GM19351 (cell line): ENCODE measurements at regions not wholly inside any gene's neighbourhood (a gene's known extent, or its start where the extent isn't known, plus 50 kb on each side); places are given as distances from the start of the nearest gene placed in this dataset.

Source experiments
- ATAC-seq: cut with Tn5 transposase; IDR thresholded peaks from one replicate; pipeline ENCODE4 v1.9.1; 2021; ENCODE audit warnings: mild to moderate bottlenecking, moderate library complexity; ENCODE audit not compliant: unreplicated experiment

DNA sequence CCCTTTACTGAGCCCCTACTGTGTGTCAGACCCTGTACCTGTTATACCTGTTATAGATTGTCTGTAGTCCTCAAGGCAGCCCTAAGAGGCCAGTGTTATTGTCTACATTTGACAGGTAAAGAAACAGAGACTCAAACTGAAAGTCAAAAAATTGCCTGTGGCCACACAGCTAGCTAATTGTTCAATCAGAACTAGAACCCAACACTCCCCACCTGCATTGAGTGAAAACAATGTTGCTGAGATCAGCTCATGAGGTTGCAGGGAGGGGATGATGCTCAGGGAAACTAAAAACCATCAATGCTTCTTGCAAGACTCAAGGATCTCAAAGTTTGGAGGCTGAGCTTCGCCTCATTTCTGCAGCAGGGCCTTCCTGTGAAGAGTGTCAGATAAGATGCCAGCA lies 109.5 kb upstream of the LMO4 start:
- peak; percentile 69 for ATAC-seq

DNA sequence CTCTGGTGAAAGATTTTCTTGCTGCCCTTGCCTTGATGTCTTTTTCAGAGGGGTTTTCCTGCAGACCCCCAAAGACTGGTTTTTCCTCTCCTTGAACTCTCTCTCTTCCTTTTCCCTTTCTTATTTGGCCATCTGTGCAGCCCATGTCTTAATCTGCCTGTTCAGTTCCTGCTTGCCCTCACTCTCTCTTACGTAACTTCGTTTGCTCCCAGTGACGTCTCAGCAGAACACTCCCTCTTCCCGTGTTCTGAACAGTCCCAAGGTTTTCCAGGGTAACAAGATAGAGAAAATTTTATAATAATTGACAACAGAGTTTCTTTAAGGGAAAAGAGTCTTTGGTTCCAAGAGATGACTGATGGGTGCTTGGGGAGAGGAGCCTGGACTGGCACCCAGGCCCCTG lies 109.1 kb upstream of the LMO4 start:
- ATAC-seq, result no peak

DNA sequence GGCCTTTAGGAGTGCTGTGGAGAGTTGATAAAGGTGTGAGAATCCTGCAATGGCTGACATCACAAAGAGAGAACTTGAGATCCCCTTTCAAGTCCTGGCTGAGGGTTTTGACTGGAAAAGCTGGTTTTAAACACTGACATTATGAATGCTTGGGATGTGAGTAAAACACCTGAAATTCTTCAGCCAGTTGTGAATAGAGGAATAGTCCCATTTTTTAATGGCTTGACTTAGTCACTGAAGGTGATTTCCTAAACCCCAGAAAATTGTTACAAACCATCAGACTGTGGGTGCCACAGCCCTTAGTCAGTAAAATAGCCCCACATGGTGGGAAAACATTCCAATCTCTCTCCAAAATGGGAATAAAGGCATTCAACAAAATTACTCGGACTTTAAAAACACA lies 107.7 kb upstream of the LMO4 start:
- ATAC-seq, result no peak

DNA sequence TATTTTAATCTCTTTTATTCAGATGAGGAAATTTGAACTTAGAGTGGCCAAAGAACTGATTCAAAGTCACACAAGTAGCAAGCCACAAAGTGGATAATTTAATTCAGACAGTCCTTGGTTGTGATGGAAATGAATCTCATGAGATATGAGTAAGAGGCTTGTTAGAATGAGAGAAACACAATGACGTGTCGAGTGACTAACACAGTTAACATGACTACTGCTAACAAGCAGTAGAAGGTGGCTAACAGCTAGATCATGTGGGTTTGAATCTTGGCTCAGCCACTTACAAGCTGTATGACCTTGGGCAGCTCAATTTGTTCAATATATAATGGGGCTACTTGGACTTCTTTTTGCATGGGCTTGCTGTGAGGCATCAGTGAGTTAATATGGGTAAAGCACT lies 104.5 kb upstream of the LMO4 start:
- peak; percentile 50 for ATAC-seq

DNA sequence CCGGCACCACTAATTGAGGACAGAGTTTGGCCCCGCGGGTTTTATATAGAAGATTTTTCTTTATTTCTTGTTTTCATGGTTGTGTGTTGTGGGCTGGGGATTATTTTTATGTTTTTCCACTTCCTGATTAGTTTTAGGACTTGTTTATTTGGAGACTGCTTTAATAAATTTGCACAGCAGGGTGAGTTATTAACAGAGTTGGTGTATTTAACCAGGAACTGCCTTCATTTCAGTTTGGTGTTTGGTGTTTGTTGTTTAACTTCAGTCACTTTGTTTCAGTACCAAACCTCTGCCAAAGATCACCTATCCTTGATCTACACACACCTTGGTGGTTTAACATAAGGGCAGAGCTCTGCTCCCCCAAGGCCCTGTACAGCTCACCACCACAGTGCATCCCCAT lies 103.5 kb upstream of the LMO4 start:
- no peak for ATAC-seq

DNA sequence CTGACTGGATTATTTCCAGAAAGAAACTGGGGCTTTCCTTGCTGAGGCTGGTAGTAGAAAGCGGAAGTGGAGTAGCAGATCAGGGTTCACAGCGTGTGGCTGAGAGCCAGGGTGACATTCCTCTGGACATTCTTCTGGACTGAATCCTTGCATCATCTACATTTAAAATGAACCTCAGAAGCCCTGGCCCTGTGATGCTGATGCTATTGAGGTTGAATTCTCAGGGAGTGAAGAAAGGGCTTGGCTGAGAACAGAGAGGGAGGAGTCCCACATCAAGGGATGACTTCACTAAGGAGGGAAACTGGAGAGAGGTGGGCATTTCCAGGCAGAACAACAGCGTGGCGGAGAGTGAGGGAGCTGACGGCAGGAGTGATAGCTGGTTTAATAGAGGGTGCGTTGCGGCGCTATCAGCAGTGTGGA lies 102.3 kb upstream of the LMO4 start:
- peak; percentile 38 for ATAC-seq

DNA sequence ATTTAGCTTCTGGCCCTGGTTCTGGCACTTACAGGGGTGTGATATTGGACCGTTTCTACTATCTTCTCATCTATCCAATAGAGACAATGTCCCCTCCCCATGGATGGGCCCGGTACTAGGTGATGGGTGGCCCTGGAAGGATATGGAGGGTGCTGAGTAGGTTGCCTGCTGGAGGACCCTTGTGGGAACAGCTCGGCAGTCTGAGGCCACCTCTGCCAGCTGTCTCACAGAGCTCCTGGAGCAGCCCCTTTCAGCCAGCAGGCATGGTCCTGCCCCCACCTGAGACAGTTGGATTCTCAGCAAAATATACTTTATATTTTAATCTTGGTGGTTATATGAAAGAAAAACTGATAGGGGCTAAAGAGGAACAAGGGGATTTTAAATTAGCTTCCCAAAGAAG lies 101.0 kb upstream of the LMO4 start:
- ATAC-seq, result no peak

DNA sequence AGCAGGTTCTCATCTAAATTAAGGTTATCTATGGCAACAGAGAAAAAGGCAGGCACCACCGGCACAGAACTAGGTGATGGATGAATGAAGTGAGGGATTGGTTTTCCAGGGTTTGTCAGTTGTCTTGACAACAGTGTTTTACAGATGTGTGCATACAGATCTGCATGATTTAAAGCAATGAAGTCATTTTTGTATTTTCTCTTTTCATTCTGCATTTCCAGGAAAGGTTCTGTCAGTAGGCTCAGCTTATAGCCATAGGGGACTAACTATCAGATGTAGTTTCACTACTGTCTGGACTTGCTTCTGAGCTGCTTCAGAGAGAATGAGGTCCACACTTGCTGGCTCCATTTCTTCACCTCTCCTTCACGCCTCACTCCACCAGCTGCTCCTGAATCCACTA lies 98.2 kb upstream of the LMO4 start:
- ATAC-seq, result no peak

DNA sequence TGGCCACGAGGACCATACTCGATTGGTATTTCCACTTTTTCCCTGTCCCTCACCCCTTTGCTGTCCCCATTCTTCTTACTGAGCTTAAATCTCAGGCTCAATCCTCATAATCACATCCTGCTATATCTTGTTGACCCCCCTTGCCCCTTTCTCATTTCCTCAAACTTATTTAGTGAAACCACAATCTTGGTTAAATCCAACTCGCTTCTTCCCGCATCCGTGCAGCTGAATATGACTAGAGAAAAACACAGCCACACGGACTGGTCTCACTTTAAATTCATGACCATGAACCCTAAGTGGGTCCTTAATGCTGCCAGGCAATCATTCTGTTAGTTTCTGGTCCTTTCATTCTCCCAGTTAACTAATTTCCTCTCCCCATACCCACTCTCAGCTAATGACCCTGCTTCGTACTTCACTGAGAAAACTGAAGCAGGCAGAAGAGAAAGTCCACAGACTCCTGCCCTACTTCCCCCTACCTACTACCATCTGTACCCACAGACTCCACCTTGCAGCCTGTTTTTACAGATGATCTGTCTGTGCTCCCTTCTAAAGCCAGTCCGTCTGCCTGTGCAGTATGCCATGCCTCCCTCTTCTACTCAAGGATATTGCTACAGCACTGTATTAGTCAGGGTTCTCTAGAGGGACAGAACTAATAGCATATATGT lies 96.8 kb upstream of the LMO4 start:
- no peak for ATAC-seq

DNA sequence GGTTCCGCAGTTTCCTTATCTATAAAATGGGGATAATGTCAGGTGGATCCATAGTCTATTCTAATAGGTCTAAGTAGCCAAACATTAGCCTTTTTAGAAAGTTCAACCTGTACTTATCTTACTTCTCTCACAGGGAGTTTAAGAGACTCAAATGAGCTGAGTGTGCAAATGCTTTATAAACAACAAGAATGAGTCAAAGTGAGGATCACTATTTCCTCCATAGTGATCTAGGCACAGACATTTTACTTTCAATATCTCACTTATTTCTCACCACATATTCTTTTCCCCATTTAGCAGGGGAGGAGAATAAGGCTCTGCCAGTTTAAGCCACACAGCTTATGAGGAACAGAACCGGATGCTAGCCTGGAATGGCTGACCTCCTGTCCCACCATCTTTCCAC lies 92.1 kb upstream of the LMO4 start:
- ATAC-seq, result no peak

DNA sequence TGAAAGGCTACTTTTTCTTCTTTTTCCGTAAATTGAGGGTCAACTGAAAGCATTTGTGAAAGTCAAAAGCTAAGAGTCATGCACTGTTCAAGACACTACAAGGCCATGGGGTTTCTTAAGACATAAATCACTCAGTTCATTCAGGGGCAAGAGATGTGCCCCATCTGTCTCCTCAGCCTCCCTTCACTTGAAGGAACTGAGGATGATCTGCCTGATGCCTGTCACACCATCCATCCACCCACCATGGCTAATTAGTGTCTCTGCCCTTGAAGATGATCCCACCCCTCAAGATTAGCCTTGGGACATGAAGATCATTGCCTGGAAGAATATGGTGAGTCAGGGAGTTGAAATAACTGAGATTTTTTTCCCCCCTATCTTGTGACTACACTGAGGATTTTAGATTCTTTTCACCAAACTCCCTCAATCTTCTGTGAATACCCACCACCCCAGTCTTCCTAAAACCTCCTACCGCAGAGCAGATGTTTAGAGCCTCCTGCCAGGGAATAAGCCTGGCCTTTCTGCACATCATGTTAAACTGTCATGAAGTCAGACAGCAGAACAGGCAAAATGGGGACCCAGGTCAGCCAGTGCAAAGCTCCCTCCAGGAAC lies 88.6 kb upstream of the LMO4 start:
- ATAC-seq, result no peak

DNA sequence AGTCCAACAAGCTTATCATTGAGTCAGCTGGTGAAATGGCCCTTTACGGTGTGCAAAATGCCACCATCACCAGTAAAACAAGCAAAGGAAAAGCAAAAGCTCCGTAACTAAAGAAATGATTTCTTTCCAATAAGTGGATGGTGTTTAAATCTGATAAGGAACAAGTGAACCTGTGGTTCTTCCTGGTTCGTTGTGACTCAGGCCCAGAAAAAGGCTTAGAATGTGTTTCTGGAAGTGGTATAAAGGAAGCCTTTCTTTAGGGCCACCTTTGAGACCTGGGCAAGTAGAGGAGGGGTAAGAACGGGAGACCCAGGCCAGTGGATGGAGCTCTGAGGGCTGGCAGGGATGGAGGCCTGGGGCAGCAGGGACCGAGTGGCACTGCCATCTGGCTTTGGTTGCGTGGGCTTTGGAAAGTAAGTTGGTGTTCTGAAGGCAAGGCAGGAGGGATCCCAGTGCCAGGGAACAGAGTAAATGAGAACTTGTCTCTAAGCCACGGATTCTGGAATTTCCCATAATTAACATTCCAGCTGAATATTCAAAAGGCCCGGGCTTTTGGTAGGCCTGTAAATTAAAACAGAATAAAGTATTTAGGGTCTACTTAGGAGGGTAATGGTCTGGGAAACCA lies 87.9 kb upstream of the LMO4 start:
- ATAC-seq, result no peak

DNA sequence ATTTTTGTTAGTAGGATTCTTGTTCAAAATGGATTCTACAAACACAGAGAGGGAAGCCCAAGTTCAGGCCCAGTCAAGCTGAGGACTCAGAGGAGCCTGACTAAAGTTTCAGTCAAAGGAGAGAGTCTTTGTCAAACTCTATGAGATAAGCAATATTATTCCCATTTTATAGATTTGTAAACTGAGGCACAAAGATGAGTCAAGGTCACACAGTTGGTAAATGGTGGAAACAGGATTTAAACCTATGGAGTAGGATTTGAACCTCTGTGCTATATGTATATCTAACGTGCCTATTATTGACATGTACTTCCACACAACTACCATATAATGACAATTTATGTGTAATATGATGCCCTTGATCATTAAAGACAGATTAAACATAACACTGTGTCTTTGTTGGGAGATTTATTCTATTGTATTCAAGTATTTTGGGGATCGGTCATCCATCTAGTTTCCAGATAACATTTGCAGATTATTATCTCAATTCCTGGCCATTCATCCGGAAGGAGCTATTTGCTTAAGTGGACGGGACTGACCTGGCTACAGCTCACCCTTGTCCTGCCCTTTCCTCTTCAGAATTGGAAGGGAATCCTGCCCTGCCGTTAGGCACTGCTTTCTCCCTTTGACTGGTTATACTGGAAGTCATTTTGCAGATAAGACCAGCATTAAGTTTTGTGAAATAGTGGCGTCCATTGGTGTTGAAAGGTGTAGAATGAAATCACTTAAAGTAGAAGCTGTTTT lies 86.1 kb upstream of the LMO4 start:
- ATAC-seq, result no peak

DNA sequence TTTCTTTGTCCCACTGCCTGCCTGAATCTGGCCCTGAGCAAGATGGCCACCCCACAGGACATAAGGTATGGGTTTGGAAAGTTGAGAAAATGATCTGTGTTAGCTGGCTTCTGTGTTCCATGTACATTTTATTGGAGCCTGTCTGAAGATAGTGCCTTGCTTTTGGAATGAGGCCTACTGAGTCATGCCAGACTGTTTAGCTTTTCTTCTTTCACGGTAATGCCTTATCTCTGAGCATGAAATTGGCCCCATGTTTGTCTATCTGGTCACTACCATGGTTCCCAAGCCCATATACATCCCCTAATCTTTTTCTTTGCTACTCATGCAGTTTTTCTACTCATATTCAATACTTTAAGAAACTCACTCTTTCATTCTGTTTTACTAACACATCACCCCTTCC lies 85.1 kb upstream of the LMO4 start:
- no peak for ATAC-seq

DNA sequence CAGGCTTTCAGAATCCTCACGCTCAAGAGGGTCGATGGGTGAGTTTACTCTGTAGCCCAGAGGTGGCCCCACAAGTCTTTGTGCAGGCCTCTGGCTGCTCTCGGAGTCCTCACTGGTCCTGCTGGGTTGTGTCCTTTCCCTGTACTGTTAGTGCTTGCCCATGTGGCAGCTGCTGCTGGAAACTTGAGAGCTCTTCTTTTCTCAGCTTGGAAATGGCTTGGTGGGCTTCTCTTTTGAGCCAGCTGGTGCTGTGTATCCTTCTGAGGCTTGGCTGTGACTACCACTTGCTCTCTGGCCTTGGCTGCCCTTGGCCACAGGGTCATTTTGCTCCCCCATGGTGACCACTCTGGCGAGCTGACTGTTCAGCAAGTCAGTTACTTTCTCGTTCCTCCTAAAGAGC lies 82.2 kb upstream of the LMO4 start:
- ATAC-seq, result no peak

DNA sequence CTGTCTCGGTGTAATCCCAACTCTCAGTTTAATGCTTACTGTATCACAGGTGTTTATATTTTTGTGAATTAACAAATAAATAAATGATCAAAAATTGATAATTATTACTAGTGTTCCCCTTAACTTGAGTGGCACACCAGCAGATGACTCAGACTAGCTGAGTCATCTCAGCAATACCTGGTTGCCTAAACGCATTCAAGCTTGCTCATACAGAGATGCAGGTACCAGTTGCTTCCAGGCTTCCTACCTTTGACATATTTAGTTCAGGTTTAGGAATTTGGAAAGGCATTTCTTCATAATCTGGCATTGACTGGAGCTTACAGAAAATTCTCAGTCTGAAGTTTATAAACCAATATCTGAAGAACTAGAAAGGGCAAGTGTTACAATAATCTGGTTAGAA lies 78.9 kb upstream of the LMO4 start:
- no peak for ATAC-seq

DNA sequence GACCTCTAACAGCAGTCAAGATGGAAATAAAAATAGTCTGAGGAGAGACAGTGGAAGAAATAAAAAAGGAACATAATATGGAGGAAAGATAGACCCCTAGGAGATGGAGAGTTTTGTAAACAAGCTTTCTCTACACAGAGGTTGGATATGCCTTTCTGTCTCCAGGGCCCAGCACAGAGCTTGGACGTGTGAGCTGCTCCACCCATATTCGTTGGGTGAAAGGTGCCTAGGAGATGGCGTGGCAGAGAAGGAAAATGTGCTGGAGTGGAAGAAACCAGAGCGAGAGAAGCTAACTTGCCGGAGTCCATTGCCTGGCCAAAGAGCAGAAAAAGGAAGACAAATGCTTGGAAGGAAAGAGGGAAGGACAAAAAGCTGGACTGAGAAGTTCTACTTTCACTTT lies 78.3 kb upstream of the LMO4 start:
- ATAC-seq, result no peak

DNA sequence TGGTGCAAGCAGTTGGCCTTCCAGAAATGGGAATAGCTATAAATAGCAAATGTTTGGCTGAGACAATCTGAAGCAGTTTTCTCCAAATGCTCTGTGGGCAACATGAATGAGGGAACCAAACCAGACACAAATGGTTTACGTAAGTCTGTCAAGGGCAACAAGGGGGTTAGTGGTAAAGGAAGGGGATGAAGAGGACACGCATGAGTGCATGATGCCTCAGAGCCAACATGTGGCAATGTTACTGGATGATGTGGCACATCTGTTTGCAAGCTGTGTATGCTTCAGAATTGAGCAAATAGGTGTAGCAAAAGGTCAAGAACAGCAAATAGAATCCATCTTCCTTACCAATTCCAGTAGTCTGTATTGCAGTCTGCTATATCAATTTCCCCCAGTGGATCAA lies 76.3 kb upstream of the LMO4 start:
- ATAC-seq, result no peak

DNA sequence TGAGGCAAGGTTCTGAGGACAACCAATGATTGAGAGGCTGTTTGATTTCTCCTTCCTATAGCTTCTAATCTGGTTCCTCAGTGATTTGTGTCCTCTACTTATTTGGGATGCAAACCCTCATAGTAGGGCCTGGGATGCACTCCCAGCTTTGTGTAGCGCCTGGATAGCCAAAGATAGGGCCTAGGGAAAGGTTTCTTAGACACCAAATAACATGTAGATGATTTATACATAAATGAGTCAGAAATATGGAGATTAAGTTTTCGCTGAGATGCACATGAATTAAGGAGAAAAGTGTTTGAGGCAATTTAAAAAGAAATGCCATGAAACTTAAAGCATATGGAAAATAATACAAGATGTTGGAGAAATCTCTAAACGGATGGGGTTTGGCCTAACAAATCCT lies 66.0 kb upstream of the LMO4 start:
- no peak for ATAC-seq

DNA sequence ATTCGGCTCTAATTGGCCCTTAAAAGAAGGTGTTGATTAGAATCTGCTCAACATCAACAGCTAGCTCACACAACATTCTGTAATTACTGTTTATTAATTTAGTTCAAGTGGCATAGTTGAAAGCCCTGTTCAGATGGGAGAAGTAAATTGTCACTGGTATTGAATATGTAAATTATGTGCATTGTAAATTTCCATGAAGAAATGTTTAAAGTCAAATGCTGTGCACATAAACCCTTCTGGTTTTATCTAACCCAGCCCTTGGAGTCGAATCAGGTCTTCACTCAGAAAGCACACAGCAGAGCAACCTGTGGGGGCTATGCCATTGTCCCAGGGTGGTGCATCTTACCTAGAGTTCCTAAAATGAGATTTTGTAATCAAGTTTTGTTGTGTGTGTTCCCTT lies 65.4 kb upstream of the LMO4 start:
- no peak for ATAC-seq

DNA sequence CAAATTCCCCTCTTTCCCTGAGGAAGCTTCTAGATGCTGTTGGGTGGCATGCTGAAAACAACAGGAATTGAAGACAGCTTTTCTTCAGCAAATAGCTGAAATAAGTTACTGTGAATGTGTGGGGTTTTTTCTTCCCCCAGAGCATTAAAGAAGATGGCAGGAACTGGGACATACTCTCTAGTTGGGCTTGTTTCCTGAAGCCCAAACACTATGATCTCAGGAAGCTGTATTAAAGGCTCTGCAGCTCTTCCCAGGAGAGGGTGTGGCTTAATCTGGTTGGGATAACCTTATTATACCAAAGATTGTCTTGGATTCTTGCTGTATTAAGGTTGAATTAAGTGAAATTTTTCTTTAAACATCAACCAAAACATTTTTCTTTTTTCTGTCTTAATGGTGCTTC lies 64.9 kb upstream of the LMO4 start:
- ATAC-seq, result no peak

DNA sequence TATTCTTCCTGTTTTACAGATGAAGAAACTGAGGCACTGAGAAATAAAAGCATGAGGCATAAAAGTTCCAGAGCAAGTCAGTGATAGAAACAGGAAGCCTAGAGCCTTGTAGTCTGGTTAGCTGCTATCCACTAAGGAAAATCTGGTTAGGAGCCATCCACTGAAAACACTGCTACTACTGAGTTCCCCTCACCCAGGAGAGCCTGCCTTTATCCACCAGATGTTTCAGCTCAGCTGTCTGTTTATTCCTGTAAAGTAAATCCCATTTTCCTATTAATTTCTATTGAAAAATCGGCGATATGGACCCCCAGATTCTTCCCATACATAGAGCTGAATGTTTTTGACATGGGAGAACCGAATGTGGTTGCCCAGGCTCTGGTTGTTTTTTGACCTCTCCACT lies 63.7 kb upstream of the LMO4 start:
- no peak for ATAC-seq
